HG03159 (cell line): ENCODE measurements at regions not wholly inside any gene's neighbourhood (a gene's known extent, or its start where the extent isn't known, plus 50 kb on each side); places are given as distances from the start of the nearest gene placed in this dataset.
"Not testable (repeated sequence)": the region's sequence is repeated elsewhere in the genome, so short reads cannot be mapped to it uniquely, and the experiment has no call there.

Experiments
- ATAC-seq: cut with Tn5 transposase; IDR thresholded peaks from one replicate; pipeline ENCODE4 v1.9.1; 2021; ENCODE audit warnings: mild to moderate bottlenecking, moderate library complexity; ENCODE audit not compliant: unreplicated experiment

- not testable (repeated sequence) for ATAC-seq
Measured at GRCh38 chr1:83295594-83295993, 703.3 kb downstream of the TTLL7 start.

- ATAC-seq, result not testable (repeated sequence)
Measured at GRCh38 chr1:83287391-83287790, 711.5 kb downstream of the TTLL7 start.

- not testable (repeated sequence) for ATAC-seq
Measured at GRCh38 chr1:83274656-83275055, 724.3 kb downstream of the TTLL7 start.

GRCh38 chr1:83272484-83272883 is 726.4 kb downstream of the TTLL7 start:
- not testable (repeated sequence) for ATAC-seq

GRCh38 chr1:83271834-83272233 is 727.1 kb downstream of the TTLL7 start:
- not testable (repeated sequence) for ATAC-seq

- ATAC-seq, result not testable (repeated sequence)
Measured at GRCh38 chr1:83270801-83271200, 728.1 kb downstream of the TTLL7 start.

- not testable (repeated sequence) for ATAC-seq
Measured at GRCh38 chr1:83263808-83264207, 735.1 kb downstream of the TTLL7 start.

GRCh38 chr1:83251687-83252086 is 747.2 kb downstream of the TTLL7 start:
- not testable (repeated sequence) for ATAC-seq

- not testable (repeated sequence) for ATAC-seq
Measured at GRCh38 chr1:83246780-83247179, 752.2 kb downstream of the TTLL7 start.

- not testable (repeated sequence) for ATAC-seq
Measured at GRCh38 chr1:83244832-83245231, 754.1 kb downstream of the TTLL7 start.

- not testable (repeated sequence) for ATAC-seq
Measured at GRCh38 chr1:83239568-83239967, 759.4 kb downstream of the TTLL7 start.

GRCh38 chr1:83238654-83239053 is 760.3 kb downstream of the TTLL7 start:
- not testable (repeated sequence) for ATAC-seq

- ATAC-seq, result not testable (repeated sequence)
Measured at GRCh38 chr1:83219788-83220187, 779.1 kb downstream of the TTLL7 start.

GRCh38 chr1:83218036-83218716 is 780.8 kb downstream of the TTLL7 start:
- ATAC-seq, result not testable (repeated sequence)

- not testable (repeated sequence) for ATAC-seq
Measured at GRCh38 chr1:83214317-83214716, 784.6 kb downstream of the TTLL7 start.

- ATAC-seq, result not testable (repeated sequence)
Measured at GRCh38 chr1:83213648-83214047, 785.3 kb downstream of the TTLL7 start.

- not testable (repeated sequence) for ATAC-seq
Measured at GRCh38 chr1:83212033-83212432, 786.9 kb downstream of the TTLL7 start.

- not testable (repeated sequence) for ATAC-seq
Measured at GRCh38 chr1:83208540-83208939, 790.4 kb downstream of the TTLL7 start.

- not testable (repeated sequence) for ATAC-seq
Measured at GRCh38 chr1:83194610-83195009, 804.3 kb downstream of the TTLL7 start.

GRCh38 chr1:83182033-83182728 is 816.8 kb downstream of the TTLL7 start:
- ATAC-seq, result not testable (repeated sequence)

- ATAC-seq, result not testable (repeated sequence)
Measured at GRCh38 chr1:83180621-83181020, 818.3 kb downstream of the TTLL7 start.

GRCh38 chr1:83167634-83168033 is 831.3 kb downstream of the TTLL7 start:
- ATAC-seq, result not testable (repeated sequence)
